Gastrocnemius medialis (tissue), 4 donors: ENCODE measurements at regions not wholly inside any gene's neighbourhood (a gene's known extent, or its start where the extent isn't known, plus 50 kb on each side); places are given as distances from the start of the nearest gene placed in this dataset.

Source experiments
- CTCF ChIP-seq, 5 experiments: fragments of 450-650 bp in 3 of 5; fragments of 200-600 bp in 2 of 5; sonication (generic) in 2 of 5; IDR thresholded peaks in 4 of 5; conservative IDR thresholded peaks in 1 of 5; 1 replicate in 4 of 5; 2 replicates in 1 of 5; pipeline ENCODE4 v1.5.1; 2016 to 2019; ENCODE audit warnings: antibody characterized with exemption in 5 of 5, mild to moderate bottlenecking in 3 of 5, moderate library complexity in 3 of 5
- POLR2A ChIP-seq, 2 donors: fragments of 450-650 bp; IDR thresholded peaks; one replicate each; pipeline ENCODE4 v1.6.1; 2017; ENCODE audit warnings: antibody characterized with exemption in 2 of 2, mild to moderate bottlenecking in 2 of 2, moderate library complexity in 2 of 2

- TF ChIP-seq CTCF (IDR thresholded peaks at IDR 0.05 in 4 of 5, conservative IDR thresholded peaks at IDR 0.05 in 1 of 5) (no peak), POLR2A (IDR thresholded peaks at IDR 0.05) (no peak)
These were observed 526.7 kb downstream of the SUCLA2 start for GRCh38 chr13:47474326-47474725.
